GM20431 (cell line): ENCODE measurements at regions not wholly inside any gene's neighbourhood (a gene's known extent, or its start where the extent isn't known, plus 50 kb on each side); places are given as distances from the start of the nearest gene placed in this dataset.
"Not testable (repeated sequence)": the region's sequence is repeated elsewhere in the genome, so short reads cannot be mapped to it uniquely, and the experiment has no call there.

ENCODE experiments used
- in situ Hi-C: fragments of 300-500 bp; cut with MseI, MboI; formaldehyde crosslinking; loops from one replicate; pipeline ENCODE4 v1.15.0; 2020; ENCODE audit warnings: low sequenced_read_pairs; ENCODE audit not compliant: unreplicated experiment

- in situ Hi-C loops: no loop called here
Observed at GRCh38 chr11:96863520-96863919, 473.7 kb downstream of the JRKL start.

- in situ Hi-C loops: no loop called here
Observed at GRCh38 chr11:96865020-96865419, 475.2 kb downstream of the JRKL start.

GRCh38 chr11:96869207-96869606 lies 479.4 kb downstream of the JRKL start:
- in situ Hi-C loops: no loop called here

GRCh38 chr11:96875712-96876111 lies 485.9 kb downstream of the JRKL start:
- in situ Hi-C loops: no loop called here

GRCh38 chr11:96878299-96879051 lies 488.7 kb downstream of the JRKL start:
- in situ Hi-C loops: no loop called here

DNA sequence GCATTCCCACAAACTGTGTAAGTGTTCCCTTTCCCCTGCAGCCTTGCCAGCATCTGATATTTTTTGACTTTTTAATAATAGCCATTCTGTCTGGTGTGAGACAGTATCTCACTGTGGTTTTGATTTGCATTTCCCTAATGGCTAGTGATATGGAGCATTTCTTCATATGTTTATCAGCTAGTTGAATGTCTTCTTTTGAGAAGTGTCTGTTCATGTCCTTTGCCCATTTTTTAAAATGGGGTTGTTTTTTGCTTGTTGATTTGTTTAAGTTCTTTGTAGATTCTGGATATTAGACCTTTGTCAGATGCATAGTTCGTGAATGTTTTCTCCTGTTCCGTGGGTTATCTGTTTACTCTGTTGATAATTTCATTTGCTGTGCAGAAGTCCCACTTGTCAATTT lies 492.8 kb downstream of the JRKL start:
- in situ Hi-C loops: not testable (repeated sequence)

DNA sequence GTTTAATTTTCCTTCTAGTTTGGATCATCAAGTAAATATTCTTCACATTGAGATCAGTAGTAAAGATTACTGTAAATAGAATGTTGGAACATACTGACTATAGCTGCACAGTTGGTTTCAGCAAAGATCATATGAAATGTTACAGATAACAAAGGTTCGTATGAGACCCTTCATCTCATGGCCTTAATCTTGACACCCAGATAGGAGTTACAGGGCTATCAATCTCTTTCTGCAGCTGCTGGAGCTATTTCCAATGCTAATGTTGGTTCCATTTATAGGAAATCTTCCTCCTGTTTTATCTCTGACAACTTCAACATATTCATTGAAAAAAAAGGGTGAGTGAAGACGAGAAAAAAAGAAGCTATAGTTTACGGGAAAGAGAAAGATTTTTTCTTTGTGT lies 495.6 kb downstream of the JRKL start:
- in situ Hi-C loops: no loop called here

DNA sequence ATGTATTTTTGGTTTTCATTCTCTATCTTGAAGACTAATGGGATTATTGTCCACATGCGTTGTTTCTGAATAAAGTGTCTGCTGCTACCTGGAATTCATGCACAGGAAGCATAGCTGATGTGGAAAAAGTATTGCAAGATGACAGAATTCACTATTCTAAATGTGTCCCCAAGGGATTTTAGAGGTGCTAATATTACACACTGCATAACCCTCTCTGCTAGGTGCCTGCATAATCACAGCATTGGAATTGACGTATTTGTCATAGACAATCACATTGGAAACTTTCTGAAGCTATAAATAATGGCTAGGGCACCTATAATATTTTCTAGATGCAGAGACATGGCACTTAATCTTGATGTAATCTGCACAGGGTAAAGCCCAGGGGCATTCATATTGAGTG lies 496.1 kb downstream of the JRKL start:
- in situ Hi-C loops: no loop called here

GRCh38 chr11:96893988-96894387 lies 504.2 kb downstream of the JRKL start:
- in situ Hi-C loops: no loop called here

- in situ Hi-C loops: no loop called here
Observed at GRCh38 chr11:96894587-96894986, 504.8 kb downstream of the JRKL start.

GRCh38 chr11:96899971-96900370 lies 510.2 kb downstream of the JRKL start:
- in situ Hi-C loops: no loop called here

- in situ Hi-C loops: no loop called here
Observed at GRCh38 chr11:96905143-96905542, 515.3 kb downstream of the JRKL start.

DNA sequence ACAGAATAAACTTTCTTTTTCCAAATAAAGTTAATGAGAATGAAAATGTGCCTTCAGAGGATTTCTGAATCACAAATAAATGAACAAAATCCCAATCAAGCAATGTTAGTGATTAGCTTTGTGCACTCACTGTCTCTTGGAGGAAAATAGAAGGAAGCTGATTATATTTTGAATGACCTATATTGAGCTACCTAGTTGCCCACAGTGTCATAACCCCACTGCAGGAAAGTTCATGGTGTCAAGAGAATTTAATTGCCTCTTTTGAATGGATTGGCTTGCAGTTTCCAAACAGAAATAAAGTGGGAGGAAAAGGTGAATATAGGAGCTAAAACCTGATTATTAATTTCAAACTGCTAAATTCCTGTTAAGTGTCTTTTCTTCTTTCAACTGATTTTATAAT lies 515.9 kb downstream of the JRKL start:
- in situ Hi-C loops: no loop called here

DNA sequence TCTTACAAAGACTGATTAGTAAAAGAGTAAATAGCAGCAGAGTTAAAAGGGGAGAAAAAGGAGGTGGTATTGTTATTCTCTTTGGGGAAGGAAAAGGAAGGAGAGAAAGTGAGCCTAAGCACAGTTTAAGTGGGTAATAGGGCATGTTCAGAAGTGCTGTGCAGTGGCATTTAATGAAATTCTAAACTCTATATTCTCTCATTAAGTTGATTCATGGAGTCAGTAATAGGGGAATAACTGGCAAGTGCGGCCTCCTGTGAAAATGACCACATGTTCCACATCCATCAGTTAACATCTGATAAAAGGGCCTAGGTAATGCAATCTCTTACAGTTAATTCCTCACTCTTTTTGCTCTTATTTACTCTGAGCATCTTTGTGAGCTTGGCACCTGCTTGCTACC lies 516.7 kb downstream of the JRKL start:
- in situ Hi-C loops: no loop called here

GRCh38 chr11:96925862-96926261 lies 536.0 kb downstream of the JRKL start:
- in situ Hi-C loops: no loop called here

DNA sequence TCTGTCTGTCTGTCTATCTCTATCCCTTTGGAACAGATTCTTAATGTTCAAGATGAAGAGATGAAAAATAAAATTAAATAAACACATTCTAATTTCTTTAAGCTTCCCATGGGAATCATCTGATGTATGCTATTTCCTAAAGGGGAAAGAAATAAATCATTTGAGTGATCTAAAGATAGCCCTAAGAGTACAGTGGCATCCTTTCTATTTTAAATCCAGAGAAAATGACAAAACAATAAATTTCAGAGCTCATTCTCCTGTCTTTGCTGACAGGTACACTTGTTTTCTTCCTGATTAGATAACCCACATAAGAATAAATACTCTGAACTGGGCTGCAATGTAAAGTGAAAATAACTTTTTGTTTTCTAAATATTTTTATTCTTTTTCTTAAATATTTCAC lies 550.4 kb downstream of the JRKL start:
- in situ Hi-C loops: no loop called here

DNA sequence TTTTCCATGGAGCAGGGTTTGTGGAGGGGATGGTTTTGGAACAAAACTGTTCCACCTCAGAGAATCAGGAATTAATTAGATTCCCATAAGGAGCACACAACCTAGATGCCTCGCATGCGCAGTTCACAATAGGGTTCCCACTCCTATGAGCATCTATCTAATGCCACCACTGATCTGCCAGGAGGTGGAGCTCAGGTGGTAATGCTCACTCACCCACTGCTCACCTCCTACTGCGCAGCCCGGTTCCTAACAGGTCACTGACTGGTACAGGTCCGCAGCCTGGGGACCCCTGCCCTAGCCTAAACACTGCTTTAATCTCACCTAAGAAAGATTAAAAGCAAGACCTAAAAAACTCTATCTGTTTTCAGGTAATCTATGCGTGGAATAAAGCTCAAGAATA lies 553.0 kb downstream of the JRKL start:
- in situ Hi-C loops: no loop called here

DNA sequence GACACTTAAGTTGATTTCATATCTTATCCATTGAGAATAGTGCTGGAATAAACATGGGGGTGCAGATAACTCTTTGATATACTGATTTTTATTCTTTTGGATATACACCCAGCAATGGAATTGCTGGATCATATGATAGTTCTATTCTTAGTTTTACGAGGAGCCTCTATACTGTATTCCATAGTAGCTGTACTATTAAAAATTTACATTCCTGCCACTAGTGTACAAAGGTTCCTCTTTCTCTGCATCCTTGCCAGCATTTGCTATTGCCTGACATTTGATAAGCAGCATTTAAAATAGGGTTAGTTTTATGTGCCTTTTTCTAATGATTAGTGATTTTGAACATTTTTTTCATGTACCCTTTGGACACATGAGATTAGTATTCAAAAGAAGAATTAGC lies 554.2 kb downstream of the JRKL start:
- in situ Hi-C loops: no loop called here

DNA sequence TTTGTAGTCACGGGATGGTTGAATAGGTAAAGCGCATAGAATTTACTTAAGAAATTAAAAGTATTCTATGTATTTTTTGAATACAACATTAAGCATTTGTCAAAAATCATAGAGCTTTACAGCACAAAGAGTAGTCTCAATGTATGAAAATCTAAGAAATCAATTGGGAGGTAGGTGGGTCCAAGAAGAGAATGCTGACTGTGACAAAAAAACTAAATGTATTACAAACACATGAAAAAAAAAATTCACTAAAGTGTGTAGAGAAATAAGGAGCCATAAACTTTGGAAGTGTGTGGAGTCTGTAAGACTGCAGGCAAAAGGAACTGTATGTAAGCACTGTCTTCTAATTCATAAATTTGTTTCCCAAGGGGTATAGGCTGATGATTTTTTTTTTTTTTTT lies 558.3 kb downstream of the JRKL start:
- in situ Hi-C loops: no loop called here

DNA sequence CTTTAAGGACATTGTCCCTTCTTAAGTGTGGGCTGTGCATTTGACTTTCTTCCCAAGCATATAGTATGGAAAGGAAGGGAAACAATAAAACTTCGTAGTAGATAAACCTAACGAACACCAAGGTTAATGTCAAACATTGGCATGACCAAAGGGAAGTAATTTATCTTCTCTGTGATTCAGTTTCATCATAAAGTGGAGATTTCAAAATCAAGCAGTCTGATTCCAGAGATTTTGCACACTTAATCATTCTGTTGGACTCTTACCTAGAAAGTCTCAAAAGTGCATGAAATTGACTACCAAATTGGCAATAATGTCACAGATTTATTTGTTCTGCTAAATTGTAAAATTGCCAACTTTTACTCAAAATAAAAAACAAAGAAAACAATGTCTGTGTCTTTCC lies 559.7 kb downstream of the JRKL start:
- in situ Hi-C loops: no loop called here

- in situ Hi-C loops: no loop called here
Observed at GRCh38 chr11:96954587-96955242, 564.9 kb downstream of the JRKL start.

- in situ Hi-C loops: no loop called here
Observed at GRCh38 chr11:96960476-96960875, 570.7 kb downstream of the JRKL start.
